ENCODE measurements at regions not wholly inside any gene's neighbourhood (a gene's known extent, or its start where the extent isn't known, plus 50 kb on each side); places are given as distances from the start of the nearest gene placed in this dataset.

GRCh38 chr1:191865479-191865878 lies 292.8 kb upstream of the RGS18 start:
- in situ Hi-C loops (cut with MboI; ENCODE audit: low pct_unique_long_range_greater_than_20kb, low sequenced_read_pairs, unreplicated experiment) = no loop called here
- DNase-seq (ENCODE audit: low spot score) = no peak
- TF ChIP-seq, protein P1, sequence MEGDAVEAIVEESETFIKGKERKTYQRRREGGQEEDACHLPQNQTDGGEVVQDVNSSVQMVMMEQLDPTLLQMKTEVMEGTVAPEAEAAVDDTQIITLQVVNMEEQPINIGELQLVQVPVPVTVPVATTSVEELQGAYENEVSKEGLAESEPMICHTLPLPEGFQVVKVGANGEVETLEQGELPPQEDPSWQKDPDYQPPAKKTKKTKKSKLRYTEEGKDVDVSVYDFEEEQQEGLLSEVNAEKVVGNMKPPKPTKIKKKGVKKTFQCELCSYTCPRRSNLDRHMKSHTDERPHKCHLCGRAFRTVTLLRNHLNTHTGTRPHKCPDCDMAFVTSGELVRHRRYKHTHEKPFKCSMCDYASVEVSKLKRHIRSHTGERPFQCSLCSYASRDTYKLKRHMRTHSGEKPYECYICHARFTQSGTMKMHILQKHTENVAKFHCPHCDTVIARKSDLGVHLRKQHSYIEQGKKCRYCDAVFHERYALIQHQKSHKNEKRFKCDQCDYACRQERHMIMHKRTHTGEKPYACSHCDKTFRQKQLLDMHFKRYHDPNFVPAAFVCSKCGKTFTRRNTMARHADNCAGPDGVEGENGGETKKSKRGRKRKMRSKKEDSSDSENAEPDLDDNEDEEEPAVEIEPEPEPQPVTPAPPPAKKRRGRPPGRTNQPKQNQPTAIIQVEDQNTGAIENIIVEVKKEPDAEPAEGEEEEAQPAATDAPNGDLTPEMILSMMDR (IDR thresholded peaks at IDR 0.05; ENCODE audit: extremely low read depth, insufficient read depth, missing control alignments) = no peak

- TF ChIP-seq, protein P1 (IDR thresholded peaks at IDR 0.05; ENCODE audit: extremely low read depth, insufficient read depth, missing control alignments) = no peak
- DNase-seq (ENCODE audit: low spot score) = no peak
- in situ Hi-C loops (cut with MboI; ENCODE audit: low pct_unique_long_range_greater_than_20kb, low sequenced_read_pairs, unreplicated experiment) = no loop called here
These were observed 292.1 kb upstream of the RGS18 start for GRCh38 chr1:191866155-191866554.

- in situ Hi-C loops (cut with MboI; ENCODE audit: low pct_unique_long_range_greater_than_20kb, low sequenced_read_pairs, unreplicated experiment) = no loop called here
- TF ChIP-seq, protein P1 (IDR thresholded peaks at IDR 0.05; ENCODE audit: extremely low read depth, insufficient read depth, missing control alignments) = no peak
- no peak for DNase-seq (ENCODE audit: low spot score)
These were observed 288.4 kb upstream of the RGS18 start for GRCh38 chr1:191869790-191870312.

DNA sequence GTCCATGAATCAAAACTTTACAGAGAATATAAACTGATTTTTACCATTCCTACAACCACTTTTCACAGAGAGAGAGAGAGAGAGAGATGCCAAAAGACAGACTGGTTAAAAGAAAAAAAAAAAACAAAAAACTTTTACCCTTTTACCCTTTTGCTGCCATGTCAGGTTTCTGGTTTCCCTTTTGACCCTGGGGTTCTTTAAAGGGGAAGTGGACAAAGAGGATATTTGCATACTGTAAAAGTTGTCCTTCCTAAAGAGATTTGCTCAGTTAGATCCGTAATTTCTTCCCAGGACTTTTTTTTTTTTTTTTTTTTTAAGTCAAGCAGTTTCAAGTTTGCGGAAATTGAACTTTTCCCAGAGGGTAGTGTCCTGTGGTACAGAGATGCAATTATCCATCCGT lies 287.8 kb upstream of the RGS18 start:
- TF ChIP-seq, protein P1 (IDR thresholded peaks at IDR 0.05; ENCODE audit: extremely low read depth, insufficient read depth, missing control alignments) = no peak
- no peak for DNase-seq (ENCODE audit: low spot score)
- in situ Hi-C loops (cut with MboI; ENCODE audit: low pct_unique_long_range_greater_than_20kb, low sequenced_read_pairs, unreplicated experiment) = no loop called here

DNA sequence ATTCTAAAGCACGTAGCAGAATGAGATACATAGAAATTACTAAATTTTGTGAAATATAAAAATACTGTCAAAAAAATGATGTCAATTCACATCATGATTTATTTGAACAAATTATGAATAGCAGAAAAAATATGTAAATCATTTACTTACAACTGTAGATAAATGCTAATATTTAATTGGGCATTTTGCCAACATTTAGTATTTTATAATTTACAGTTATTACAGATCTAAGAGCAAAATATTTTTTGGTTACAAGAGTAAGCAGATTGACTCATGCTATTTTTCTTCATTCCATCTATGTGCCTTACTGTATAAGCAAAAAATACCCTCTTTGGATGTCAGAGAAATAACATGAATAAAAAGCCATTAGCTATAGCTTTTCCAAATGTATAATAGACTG lies 282.3 kb upstream of the RGS18 start:
- DNase-seq (ENCODE audit: low spot score) = no peak
- in situ Hi-C loops (cut with MboI; ENCODE audit: low pct_unique_long_range_greater_than_20kb, low sequenced_read_pairs, unreplicated experiment) = no loop called here
- TF ChIP-seq, protein P1 (IDR thresholded peaks at IDR 0.05; ENCODE audit: extremely low read depth, insufficient read depth, missing control alignments) = no peak

DNA sequence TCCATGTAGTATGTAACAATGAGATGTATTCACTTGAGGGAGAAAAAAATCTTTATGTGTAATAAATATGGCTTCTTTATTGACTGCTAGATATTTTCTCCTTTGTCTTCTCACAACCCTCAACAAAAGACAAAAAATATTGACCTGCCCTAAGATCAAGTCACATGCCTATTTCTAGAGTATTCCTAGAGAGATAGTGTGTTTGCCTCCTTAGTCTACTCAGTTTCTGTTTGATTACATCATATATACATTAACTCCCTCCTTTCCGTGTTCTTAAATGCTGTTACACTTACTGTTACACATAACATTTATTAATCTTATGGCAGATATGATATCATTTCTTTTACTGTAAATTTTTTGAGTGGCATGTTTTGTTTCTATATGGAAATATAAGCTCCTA lies 281.6 kb upstream of the RGS18 start:
- no peak for DNase-seq (ENCODE audit: low spot score)
- in situ Hi-C loops (cut with MboI; ENCODE audit: low pct_unique_long_range_greater_than_20kb, low sequenced_read_pairs, unreplicated experiment) = no loop called here
- TF ChIP-seq, protein P1 (IDR thresholded peaks at IDR 0.05; ENCODE audit: extremely low read depth, insufficient read depth, missing control alignments) = no peak

DNA sequence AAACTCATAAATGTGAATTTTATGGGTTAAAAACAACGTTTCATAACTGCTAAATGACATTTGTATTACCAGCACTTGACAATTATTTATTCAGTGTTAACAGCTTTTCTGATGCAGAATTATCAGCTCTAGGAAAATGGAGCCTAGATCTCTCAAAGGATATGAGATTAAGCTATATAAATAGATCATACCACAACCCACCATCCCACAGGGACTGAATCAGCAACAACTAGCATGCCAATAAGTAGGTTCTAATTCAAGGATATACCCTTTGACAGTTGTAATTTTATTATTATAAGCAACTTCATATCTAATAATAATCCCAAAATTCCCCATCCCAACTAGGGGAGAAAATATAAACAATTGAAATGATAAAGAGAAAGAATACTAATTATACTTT lies 275.4 kb upstream of the RGS18 start:
- TF ChIP-seq, protein P1 (IDR thresholded peaks at IDR 0.05; ENCODE audit: extremely low read depth, insufficient read depth, missing control alignments) = no peak
- in situ Hi-C loops (cut with MboI; ENCODE audit: low pct_unique_long_range_greater_than_20kb, low sequenced_read_pairs, unreplicated experiment) = no loop called here
- no peak for DNase-seq (ENCODE audit: low spot score)

Measured in GM13977 (cell line).